HTR-8/SVneo (cell line): ENCODE measurements at regions not wholly inside any gene's neighbourhood (a gene's known extent, or its start where the extent isn't known, plus 50 kb on each side); places are given as distances from the start of the nearest gene placed in this dataset.

Experiments used
- DNase-seq: peaks from one replicate; pipeline ENCODE4 v3.0.0; 2011; ENCODE audit warnings: low spot score, mixed read lengths; ENCODE audit not compliant: insufficient read length
- FAIRE-seq: peaks from 2 replicates; lab custom pipeline; 2011; peaks lifted over from hg19 to GRCh38; lab: Jason Lieb, UNC

DNA sequence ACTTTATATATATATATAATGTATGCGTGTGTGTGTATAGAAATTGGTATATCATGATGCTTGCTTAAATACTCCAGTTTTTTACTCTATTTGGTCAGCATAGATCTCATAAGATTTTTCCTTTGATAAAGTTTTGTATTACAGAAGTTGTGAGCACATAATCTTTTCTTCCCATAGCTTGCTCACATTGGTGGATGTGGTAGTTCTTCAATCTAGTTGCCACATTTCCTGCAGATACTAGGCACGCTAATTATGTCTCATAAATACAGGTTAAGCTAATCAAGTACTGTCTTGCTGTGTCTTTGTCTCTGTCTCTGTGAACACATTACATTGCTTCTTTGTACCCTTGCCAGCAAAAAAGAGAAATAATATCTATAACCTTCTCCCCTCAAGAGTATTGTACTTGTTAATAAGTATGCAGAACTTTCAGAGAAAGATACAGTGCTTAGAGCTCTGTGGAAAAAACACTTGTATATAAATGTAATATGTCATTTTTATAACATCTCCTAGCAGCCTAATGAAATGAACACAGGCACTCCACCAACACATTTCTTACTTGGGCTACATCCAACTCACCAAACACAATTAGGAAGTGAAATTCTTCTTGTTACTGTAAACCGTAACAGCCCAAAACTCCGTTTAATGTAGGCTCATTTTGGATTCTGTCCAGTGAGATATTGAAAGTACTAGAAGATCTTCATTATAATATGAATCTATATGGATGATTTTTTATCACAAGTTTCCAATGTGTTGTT, 306.7 kb upstream of the SLC8A1 start:
- FAIRE-seq (no peak), DNase-seq (no peak)

DNA sequence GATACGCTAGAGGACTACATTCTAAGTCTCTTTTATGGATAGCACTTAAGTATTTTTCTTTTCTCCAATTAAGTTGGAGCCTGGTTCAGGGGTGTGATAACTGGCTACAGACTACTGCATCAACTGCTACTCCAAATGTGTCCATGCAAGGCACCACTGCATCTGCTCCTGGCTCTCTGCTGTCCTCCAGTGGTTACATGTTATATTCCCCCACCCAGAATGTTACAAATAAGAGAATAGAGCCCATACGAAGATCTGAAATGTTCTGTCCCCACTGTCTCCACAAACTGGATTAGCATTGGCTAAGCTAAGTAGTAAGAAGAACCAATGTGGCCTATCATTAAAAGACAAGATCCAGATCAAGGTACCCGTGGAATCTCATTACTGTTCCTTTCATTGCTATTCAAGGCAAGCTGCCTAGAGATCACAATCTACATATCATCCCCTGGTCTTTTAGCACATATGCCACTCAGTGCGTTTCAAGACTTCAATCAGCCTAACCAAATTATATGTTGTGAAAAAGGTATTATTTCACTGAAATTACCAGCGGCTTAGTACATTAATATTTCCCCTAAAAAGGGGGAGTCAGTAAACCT, 308.3 kb upstream of the SLC8A1 start:
- DNase-seq (peak; percentile 34), FAIRE-seq (no peak)

- DNase-seq (no peak), FAIRE-seq (no peak)
These were observed 321.4 kb upstream of the SLC8A1 start for GRCh38 chr2:40773291-40773690.

- FAIRE-seq (no peak), DNase-seq (no peak)
These were observed 331.8 kb upstream of the SLC8A1 start for GRCh38 chr2:40783704-40784103.

GRCh38 chr2:40786636-40787035, 334.7 kb upstream of the SLC8A1 start:
- DNase-seq: no peak
- FAIRE-seq: no peak

GRCh38 chr2:40797120-40797519, 345.2 kb upstream of the SLC8A1 start:
- FAIRE-seq (no peak), DNase-seq (no peak)

- DNase-seq (no peak), FAIRE-seq (no peak)
These were observed 352.0 kb upstream of the SLC8A1 start for GRCh38 chr2:40803900-40804299.

- DNase-seq: no peak
- FAIRE-seq: no peak
These were observed 357.3 kb upstream of the SLC8A1 start for GRCh38 chr2:40809156-40809555.

DNA sequence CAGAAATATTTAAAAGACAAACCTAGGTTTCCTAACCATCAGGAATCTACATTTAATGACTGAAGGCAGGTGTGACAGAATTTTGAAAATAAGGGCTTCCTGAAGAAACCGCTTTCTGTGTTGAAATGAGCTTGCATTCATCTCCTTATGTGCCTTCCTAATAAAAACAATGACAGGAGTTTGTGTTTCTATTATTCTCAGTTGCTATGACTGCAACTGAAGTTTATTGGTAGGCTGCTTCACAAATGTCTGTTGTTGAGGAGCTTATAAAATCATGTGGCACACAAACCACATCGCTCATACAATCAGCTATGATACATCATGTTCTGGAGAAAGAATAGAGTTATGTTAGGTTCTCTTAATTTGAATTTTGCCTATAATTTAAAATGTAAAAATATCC, 362.7 kb upstream of the SLC8A1 start:
- DNase-seq: no peak
- no peak for FAIRE-seq

DNA sequence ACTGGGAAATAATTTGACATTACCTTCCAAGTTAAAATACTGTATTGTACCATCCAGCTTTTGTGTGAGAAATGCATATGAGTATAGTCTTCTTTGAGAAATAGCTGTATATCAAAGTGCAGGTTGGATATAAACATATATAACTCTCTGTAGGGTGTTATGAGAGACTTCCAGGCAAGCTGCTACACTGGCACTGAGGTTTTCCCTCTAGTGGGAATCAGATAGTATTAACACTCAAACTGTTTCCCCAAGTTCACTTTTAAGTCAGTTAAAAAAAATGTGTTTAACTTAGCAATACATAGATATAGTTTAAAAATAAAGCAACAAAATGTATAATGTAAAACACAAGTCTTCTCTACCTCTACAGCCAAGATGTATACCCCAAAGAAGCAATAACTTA, 368.4 kb upstream of the SLC8A1 start:
- DNase-seq (peak; percentile 6), FAIRE-seq (no peak)

DNA sequence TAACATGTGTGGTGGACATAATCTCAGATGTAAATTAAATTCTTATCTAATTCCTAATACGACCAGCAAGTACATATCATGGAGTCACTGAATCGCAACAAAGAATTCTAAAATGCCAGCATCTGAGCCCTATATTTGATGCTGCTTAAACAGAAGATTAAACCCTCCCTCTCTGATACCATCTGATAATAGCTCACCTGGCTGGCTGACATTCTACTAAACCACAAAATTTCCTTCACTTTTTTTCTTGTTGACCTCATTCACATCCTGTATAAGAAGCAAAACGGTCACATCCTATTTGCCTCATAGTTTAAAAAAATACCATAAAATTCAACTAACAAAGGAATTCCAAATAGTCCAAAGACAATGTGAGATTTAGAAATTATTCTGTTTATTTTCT, 371.6 kb upstream of the SLC8A1 start:
- FAIRE-seq (no peak), DNase-seq (no peak)

- DNase-seq: no peak
- peak; percentile 59 for FAIRE-seq
These were observed 372.4 kb upstream of the SLC8A1 start for GRCh38 chr2:40824278-40824677.

GRCh38 chr2:40827392-40827791, 375.5 kb upstream of the SLC8A1 start:
- no peak for FAIRE-seq

GRCh38 chr2:40831321-40831873, 379.5 kb upstream of the SLC8A1 start:
- FAIRE-seq (no peak), DNase-seq (no peak)

More at GRCh38 chr2:40827392-40827791, 375.5 kb upstream of the SLC8A1 start:
- no peak for DNase-seq

- FAIRE-seq (no peak), DNase-seq (no peak)
These were observed 390.0 kb upstream of the SLC8A1 start for GRCh38 chr2:40841856-40842255.

- FAIRE-seq (no peak), DNase-seq (peak; percentile 3)
These were observed 392.7 kb upstream of the SLC8A1 start for GRCh38 chr2:40844353-40845277.

- FAIRE-seq (no peak), DNase-seq (no peak)
These were observed 399.8 kb upstream of the SLC8A1 start for GRCh38 chr2:40851661-40852060.

- DNase-seq (no peak), FAIRE-seq (no peak)
These were observed 407.7 kb upstream of the SLC8A1 start for GRCh38 chr2:40859617-40860016.

GRCh38 chr2:40867829-40868228, 415.9 kb upstream of the SLC8A1 start:
- no peak for FAIRE-seq
- no peak for DNase-seq

GRCh38 chr2:40872580-40872979, 420.7 kb upstream of the SLC8A1 start:
- no peak for FAIRE-seq
- DNase-seq: no peak

GRCh38 chr2:40874380-40874779, 422.5 kb upstream of the SLC8A1 start:
- no peak for DNase-seq

More at GRCh38 chr2:40874380-40874779, 422.5 kb upstream of the SLC8A1 start:
- FAIRE-seq: no peak
